K562 (cell line): ENCODE measurements at regions not wholly inside any gene's neighbourhood (a gene's known extent, or its start where the extent isn't known, plus 50 kb on each side); places are given as distances from the start of the nearest gene placed in this dataset.

Experiments
- ATAC-seq: fragments of 200-7000 bp; cut with Tn5 transposase; 3 replicates; pipeline ENCODE4 v1.9.1; 2020; ENCODE audit warnings: moderate library complexity
- BruUV-seq: library from RNA; stranded (reverse); fragments of 400-500 nt; replicated peaks from 2 replicates; lab custom pipeline; 2021; lab: Mats Ljungman, UMichigan
- CTCF ChIA-PET: fragments of 300-600 bp; formaldehyde crosslinking; extraction: SDS; loops from one replicate; lab custom pipeline; 2021; ENCODE audit warnings: low intra/inter-chr PET ratio; lab: Yijun Ruan, JAX
- POLR2A ChIA-PET: fragments of 300-600, 350-650 bp; sonication (Branson Sonifier 250); formaldehyde crosslinking; extraction: SDS; loops from one replicate; lab custom pipeline; 2021; ENCODE audit warnings: antibody characterized with exemption, inconsistent platforms; lab: Yijun Ruan, JAX
- DNase-seq, 4 experiments: peaks; one replicate each; pipeline versions ENCODE4 v3.0.0 to v3.0.0-alpha.2; 2011 to 2018; ENCODE audit warnings: low spot score in 3 of 4, mixed read lengths in 3 of 4; ENCODE audit errors: extremely low read depth in 1 of 4
- FAIRE-seq: peaks from 2 replicates; lab custom pipeline; 2011; peaks lifted over from hg19 to GRCh38; lab: Jason Lieb, UNC
- H2AFZ ChIP-seq: 2 replicates; pipeline ENCODE4 v1.6.0; 2011; ENCODE audit warnings: low read depth, low read length, control low read depth, inconsistent platforms
- H3K27ac ChIP-seq: fragments of 200-600 bp; 3 replicates; pipeline ENCODE4 v1.8.0; 2011; ENCODE audit warnings: low read depth, mild to moderate bottlenecking, control low read depth, inconsistent platforms, low read length, moderate library complexity, mixed read lengths; ENCODE audit errors: extremely low read depth
- H3K27me3 ChIP-seq, 2 experiments: fragments of 300-600 bp in 1 of 2; 2 replicates in 1 of 2; 3 replicates in 1 of 2; pipeline versions ENCODE4 v1.6.0 to v1.8.0; 2011; ENCODE audit warnings: inconsistent platforms in 2 of 2, low read length in 2 of 2, mild to moderate bottlenecking in 1 of 2, mixed read lengths in 1 of 2, moderate library complexity in 1 of 2; ENCODE audit not compliant: control insufficient read depth in 2 of 2, insufficient read depth in 2 of 2
- H3K36me3 ChIP-seq: fragments of 300-600 bp; 3 replicates; pipeline ENCODE4 v1.8.0; 2011; ENCODE audit warnings: mild to moderate bottlenecking, low read length, inconsistent platforms; ENCODE audit not compliant: control insufficient read depth, insufficient read depth
- H3K4me1 ChIP-seq, 2 experiments: fragments of 200-600 bp in 1 of 2; replicated peaks in 1 of 2; 2 replicates in 1 of 2; 3 replicates in 1 of 2; pipeline versions ENCODE4 v1.5.1 to v1.8.0; 2011; ENCODE audit warnings: inconsistent platforms in 2 of 2, low read length in 2 of 2, mild to moderate bottlenecking in 1 of 2, mixed read lengths in 1 of 2, moderate library complexity in 1 of 2; ENCODE audit not compliant: control insufficient read depth in 2 of 2, insufficient read depth in 2 of 2
- H3K4me2 ChIP-seq: 2 replicates; pipeline ENCODE4 v1.6.1; 2011; ENCODE audit warnings: low read length, control low read depth, inconsistent platforms, mixed read lengths; ENCODE audit not compliant: insufficient read depth
- H3K4me3 ChIP-seq: fragments of 200-600 bp; sonication (generic), shearing (Covaris generic); 2 replicates; pipeline ENCODE4 v1.5.1; 2016; ENCODE audit warnings: control low read depth, inconsistent platforms
- H3K79me2 ChIP-seq: fragments of 200-600 bp; 3 replicates; pipeline ENCODE4 v1.8.0; 2011; ENCODE audit warnings: low read length, inconsistent platforms; ENCODE audit not compliant: control insufficient read depth, insufficient read depth
- H3K9ac ChIP-seq, 2 experiments: 2 replicates each; pipeline versions ENCODE4 v1.6.0 to v1.6.1; 2011; ENCODE audit warnings: low read depth in 2 of 2, low read length in 2 of 2, control low read depth in 1 of 2, inconsistent platforms in 1 of 2, mild to moderate bottlenecking in 1 of 2, mixed read lengths in 1 of 2; ENCODE audit not compliant: insufficient read depth in 1 of 2
- H3K9me1 ChIP-seq: one replicate; pipeline ENCODE4 v1.6.0; 2011; ENCODE audit warnings: inconsistent platforms, mild to moderate bottlenecking, low read length, moderate library complexity; ENCODE audit not compliant: control insufficient read depth, insufficient read depth
- H3K9me3 ChIP-seq: replicated peaks from 2 replicates; pipeline ENCODE4 v1.5.1; 2011; ENCODE audit warnings: low read depth, low read length, inconsistent platforms; ENCODE audit not compliant: control insufficient read depth, insufficient read depth
- H4K20me1 ChIP-seq: replicated peaks from 2 replicates; pipeline ENCODE4 v1.6.1; 2011; ENCODE audit warnings: low read length, inconsistent platforms, mixed read lengths; ENCODE audit not compliant: control insufficient read depth, insufficient read depth
- CTCFL ChIP-seq: IDR thresholded peaks from 2 replicates; pipeline ENCODE4 v1.6.1; 2011; ENCODE audit warnings: borderline replicate concordance, low read depth, mild to moderate bottlenecking, moderate library complexity, low read length; ENCODE audit not compliant: insufficient read depth, poor library complexity, severe bottlenecking
- DNMT1 ChIP-seq: fragments of 450-650 bp; IDR thresholded peaks from 2 replicates; pipeline ENCODE4 v1.6.1; 2016; ENCODE audit warnings: antibody characterized with exemption, mild to moderate bottlenecking
- FOSL1 ChIP-seq: fragments of 200-800 bp; sonication (Bioruptor generic); conservative IDR thresholded peaks from 2 replicates; pipeline ENCODE4 v1.6.1; 2016; ENCODE audit warnings: missing genetic modification characterization, missing compliant biosample characterization
- FUS ChIP-seq: fragments of 200-400 bp; formaldehyde crosslinking; optimal IDR thresholded peaks from 2 replicates; pipeline ENCODE3; 2017; ENCODE audit warnings: low read depth, low read length
- GABPA ChIP-seq: fragments of 200-800 bp; sonication (Bioruptor generic); conservative IDR thresholded peaks from 2 replicates; pipeline ENCODE4 v1.6.1; 2016; ENCODE audit warnings: low read depth, missing genetic modification characterization, missing compliant biosample characterization
- GTF2E2 ChIP-seq: fragments of 200-800 bp; sonication (Bioruptor generic); IDR thresholded peaks from 2 replicates; pipeline ENCODE4 v1.6.1; 2016; ENCODE audit warnings: missing genetic modification characterization, missing compliant biosample characterization
- ID3 ChIP-seq, 2 experiments: fragments of 250-450 bp in 1 of 2; fragments of 450-650 bp in 1 of 2; sonication (Bioruptor Pico) in 1 of 2; IDR thresholded peaks; 2 replicates each; pipeline versions ENCODE4 v1.6.1 to v1.8.0; 2016 to 2021; ENCODE audit warnings: mild to moderate bottlenecking in 2 of 2, moderate library complexity in 2 of 2, missing compliant biosample characterization in 1 of 2, missing genetic modification characterization in 1 of 2
- MIER1 ChIP-seq: fragments of 450-650 bp; IDR thresholded peaks from 2 replicates; pipeline ENCODE4 v1.6.1; 2016; ENCODE audit warnings: antibody characterized with exemption, mild to moderate bottlenecking, low read depth
- PCBP2 ChIP-seq: fragments of 200-400 bp; formaldehyde crosslinking; IDR thresholded peaks from 2 replicates; pipeline ENCODE4 v1.6.1; 2018; ENCODE audit warnings: low read length, low read depth, mild to moderate bottlenecking, moderate library complexity; ENCODE audit not compliant: poor library complexity, severe bottlenecking
- PML ChIP-seq: IDR thresholded peaks from 2 replicates; pipeline ENCODE4 v1.6.1; 2012; ENCODE audit warnings: low read length, inconsistent platforms
- RBM15 ChIP-seq: fragments of 200-400 bp; formaldehyde crosslinking; IDR thresholded peaks from 2 replicates; pipeline ENCODE4 v1.6.1; 2018; ENCODE audit warnings: mild to moderate bottlenecking, low read length, moderate library complexity; ENCODE audit not compliant: insufficient read depth
- SP2 ChIP-seq: IDR thresholded peaks from 2 replicates; pipeline ENCODE4 v1.6.1; 2011; ENCODE audit warnings: mild to moderate bottlenecking, low read depth, low read length, moderate library complexity; ENCODE audit not compliant: poor library complexity, severe bottlenecking; ENCODE audit errors: extremely low read depth
- TFAM ChIP-seq: fragments of 250-450 bp; sonication (Bioruptor Pico); conservative IDR thresholded peaks from 2 replicates; pipeline ENCODE4 v1.5.0; 2021; ENCODE audit warnings: mild to moderate bottlenecking, moderate library complexity
- WGBS: fragments of 100-300 bp; shearing (Covaris generic); methylation state at CpG from one replicate; pipeline ENCODE4 v1.1.6; 2016; ENCODE audit warnings: low coverage, mixed read lengths; ENCODE audit not compliant: insufficient coverage; ENCODE audit errors: missing lambda C conversion rate; 5-methylcytosine and 5-hydroxymethylcytosine counted together
- in situ Hi-C: fragments of 300-500 bp; cut with MboI; formaldehyde crosslinking; loops from 4 replicates; pipeline ENCODE4 v1.15.0; 2018; ENCODE audit warnings: inconsistent platforms, mixed read lengths
- intact Hi-C: fragments of 100-400 bp; cut with micrococcal nuclease; formaldehyde crosslinking; loops from 2 replicates; pipeline ENCODE4 v1.14.2; 2022

- TF ChIP-seq CTCFL, result no peak
- TF ChIP-seq FUS, result no peak
- TF ChIP-seq RBM15, result no peak
- no peak for TF ChIP-seq GTF2E2
Observed at GRCh38 chr18:40569605-40570004, 1385.4 kb upstream of the PIK3C3 start (continued).

GRCh38 chr18:40566510-40566844 is 1388.6 kb upstream of the PIK3C3 start:
- Histone ChIP-seq H2AFZ (no peak overlapping the region), H4K20me1 (no peaks in the 10 kb centered on the region), H3K36me3 (no peaks in the 10 kb centered on the region), H3K9ac (no peak overlapping the region), H3K27ac (no peak overlapping the region), H3K4me2 (no peak overlapping the region), H3K4me1 (no peaks in the 10 kb centered on the region), H3K27me3 (no peaks in the 10 kb centered on the region), H3K9me3 (no peaks in the 10 kb centered on the region), H3K9me1 (no peaks in the 10 kb centered on the region), H3K79me2 (no peaks in the 10 kb centered on the region), H3K4me3 (no peak overlapping the region)
- 0% methylated on average over 1 of the region's 1 CpG for WGBS
- no TSS peak for BruUV-seq
- in situ Hi-C loops, result no loop called here
- no peak for TF ChIP-seq FOSL1 (tag)
- TF ChIP-seq SP2, result no peak
- no peak for TF ChIP-seq GABPA (tag)
- no peak for TF ChIP-seq PCBP2
- no peak for TF ChIP-seq DNMT1
- no peak for TF ChIP-seq PML
- no peak for TF ChIP-seq TFAM
- TF ChIP-seq MIER1, result no peak
- TF ChIP-seq ID3 (CRISPR knock-in tag; IDR thresholded peaks at IDR 0.05), result no peak
- TF ChIP-seq ID3 (tag; IDR thresholded peaks at IDR 0.05), result no peak
- ChIA-PET CTCF (no interaction called here), POLR2A (no interaction called here)
- intact Hi-C loops, result no loop called here
- ATAC-seq, result no peak
- no peak for DNase-seq
- FAIRE-seq, result no peak
